ENCODE measurements at regions not wholly inside any gene's neighbourhood (a gene's known extent, or its start where the extent isn't known, plus 50 kb on each side); places are given as distances from the start of the nearest gene placed in this dataset.

- no peak for DNase-seq
These were observed 119.9 kb upstream of the AHR start for GRCh38 chr7:17178545-17178944.

- DNase-seq: no peak
These were observed 117.0 kb upstream of the AHR start for GRCh38 chr7:17181482-17181881.

- DNase-seq: peak in 2 of 4 experiments; percentile 32 to 49
These were observed 114.7 kb upstream of the AHR start for GRCh38 chr7:17183630-17184328.

- peak in 1 of 4 experiments; percentile 7 for DNase-seq
These were observed 113.4 kb upstream of the AHR start for GRCh38 chr7:17184805-17185689.

- DNase-seq: peak; percentile 64 to 91 (median 76)
These were observed 112.8 kb upstream of the AHR start for GRCh38 chr7:17185690-17186070.

GRCh38 chr7:17186745-17187530 lies 111.5 kb upstream of the AHR start:
- DNase-seq: peak; percentile 12 to 58 (median 30)

- DNase-seq: peak; percentile 25 to 54 (median 47)
These were observed 103.8 kb upstream of the AHR start for GRCh38 chr7:17194656-17195055.

- DNase-seq: peak in 3 of 4 experiments; percentile 12 to 29 (median 20)
These were observed 102.9 kb upstream of the AHR start for GRCh38 chr7:17195576-17195975.

GRCh38 chr7:17205910-17206309 lies 92.5 kb upstream of the AHR start:
- no peak for DNase-seq

GRCh38 chr7:17206349-17206905 lies 92.0 kb upstream of the AHR start:
- no peak for DNase-seq

- no peak for DNase-seq
These were observed 91.2 kb upstream of the AHR start for GRCh38 chr7:17207220-17207619.

GRCh38 chr7:17209101-17209500 lies 89.4 kb upstream of the AHR start:
- DNase-seq: no peak

- no peak for DNase-seq
These were observed 87.1 kb upstream of the AHR start for GRCh38 chr7:17211307-17211836.

- DNase-seq: no peak
These were observed 86.3 kb upstream of the AHR start for GRCh38 chr7:17212188-17212587.

GRCh38 chr7:17227766-17228490 lies 70.5 kb upstream of the AHR start:
- peak; percentile 28 to 83 (median 56) for DNase-seq

GRCh38 chr7:17229228-17229627 lies 69.2 kb upstream of the AHR start:
- peak in 1 of 4 experiments; percentile 1 for DNase-seq

- no peak for DNase-seq
These were observed 68.2 kb upstream of the AHR start for GRCh38 chr7:17230099-17230807.

- peak in 2 of 4 experiments; percentile 5 to 23 for DNase-seq
These were observed 64.8 kb upstream of the AHR start for GRCh38 chr7:17233603-17234002.

GRCh38 chr7:17234030-17234397 lies 64.4 kb upstream of the AHR start:
- DNase-seq: peak; percentile 19 to 61 (median 52)

- DNase-seq: peak; percentile 82 to 95 (median 89)
These were observed 63.9 kb upstream of the AHR start for GRCh38 chr7:17234398-17235031.
